ENCODE measurements at regions not wholly inside any gene's neighbourhood (a gene's known extent, or its start where the extent isn't known, plus 50 kb on each side); places are given as distances from the start of the nearest gene placed in this dataset.

GRCh38 chr18:26708806-26709716, 156.4 kb downstream of the AQP4 start:
- intact Hi-C loops (cut with DNase I) = no loop called here
- H3K9me3 ChIP-seq = no peaks in the 10 kb centered on the region
- H3K27me3 ChIP-seq = no peaks in the 10 kb centered on the region
- TF ChIP-seq CTCF (IDR thresholded peaks at IDR 0.05) (no peak), POLR2A (IDR thresholded peaks at IDR 0.05) (no peak)
- H3K4me1 ChIP-seq = no peaks in the 10 kb centered on the region
- H3K4me3 ChIP-seq = no peak overlapping the region
- WGBS, 2 donors = 73 to 75% methylated on average over 7 of the region's 7 CpGs
- H3K27ac ChIP-seq = no peak overlapping the region
- no peak for DNase-seq
- H3K36me3 ChIP-seq (replicated peaks in 1 of 2; ENCODE audit: insufficient read depth in 1 of 2, low read depth in 2 of 2) = no peaks in the 10 kb centered on the region
- no peak for ATAC-seq

- no peaks in the 10 kb centered on the region for H3K36me3 ChIP-seq (replicated peaks in 1 of 2; ENCODE audit: insufficient read depth in 1 of 2, low read depth in 2 of 2)
- WGBS, 2 donors = 10 to 33% methylated on average over 10 of the region's 10 CpGs
- peaks cover 4% of the 10 kb centered on the region for H3K4me1 ChIP-seq
- ATAC-seq (peak; percentile 78), DNase-seq (peak in 3 of 4 donors; percentile 20 to 41 (median 24))
- no peaks in the 10 kb centered on the region for H3K27me3 ChIP-seq
- intact Hi-C loops (cut with DNase I) = no loop called here
- H3K4me3 ChIP-seq = no peak overlapping the region
- TF ChIP-seq POLR2A (IDR thresholded peaks at IDR 0.05) (no peak), CTCF (IDR thresholded peaks at IDR 0.05) (no peak)
- peak overlapping the region in 2 of 4 donors; percentile 12 to 40 for H3K27ac ChIP-seq
- no peaks in the 10 kb centered on the region for H3K9me3 ChIP-seq
These were observed 158.6 kb downstream of the AQP4 start for GRCh38 chr18:26706911-26707351.

- no peak for ATAC-seq
- intact Hi-C loops (cut with DNase I) = no loop called here
- no peaks in the 10 kb centered on the region for H3K36me3 ChIP-seq (replicated peaks in 1 of 2; ENCODE audit: insufficient read depth in 1 of 2, low read depth in 2 of 2)
These were observed 157.4 kb upstream of the KCTD1 start for GRCh38 chr18:26705757-26706156.

GRCh38 chr18:26703170-26703930, 155.0 kb upstream of the KCTD1 start:
- no peak for ATAC-seq
- TF ChIP-seq CTCF (IDR thresholded peaks at IDR 0.05) (no peak), POLR2A (IDR thresholded peaks at IDR 0.05) (no peak)
- intact Hi-C loops (cut with DNase I) = no loop called here
- no peaks in the 10 kb centered on the region for H3K36me3 ChIP-seq (replicated peaks in 1 of 2; ENCODE audit: insufficient read depth in 1 of 2, low read depth in 2 of 2)
- peaks cover 4% of the 10 kb centered on the region for H3K4me1 ChIP-seq
- H3K4me3 ChIP-seq = no peak overlapping the region
- whole genome bisulfite sequencing, 2 donors = 46 to 54% methylated on average over 7 of the region's 7 CpGs
- H3K27me3 ChIP-seq = no peaks in the 10 kb centered on the region
- no peaks in the 10 kb centered on the region for H3K9me3 ChIP-seq
- DNase-seq = peak in 3 of 4 donors; percentile 15 to 30 (median 22)
- H3K27ac ChIP-seq = no peak overlapping the region

More at GRCh38 chr18:26705757-26706156, 157.4 kb upstream of the KCTD1 start:
- no peak for DNase-seq
- no peak overlapping the region for H3K27ac ChIP-seq
- no peaks in the 10 kb centered on the region for H3K27me3 ChIP-seq
- TF ChIP-seq CTCF (IDR thresholded peaks at IDR 0.05) = no peak
- no peak for TF ChIP-seq POLR2A (IDR thresholded peaks at IDR 0.05)
- H3K4me3 ChIP-seq = no peak overlapping the region
- H3K4me1 ChIP-seq = peaks cover 4% of the 10 kb centered on the region
- H3K9me3 ChIP-seq = no peaks in the 10 kb centered on the region
